SK-N-SH (cell line): ENCODE measurements at regions not wholly inside any gene's neighbourhood (a gene's known extent, or its start where the extent isn't known, plus 50 kb on each side); places are given as distances from the start of the nearest gene placed in this dataset.

Experiments used
- CTCF ChIA-PET: fragments of 300-600, 350-600 bp; formaldehyde crosslinking; extraction: SDS; loops from one replicate; lab custom pipeline; 2021; lab: Yijun Ruan, JAX
- POLR2A ChIA-PET: fragments of 350-600 bp; sonication (Branson Sonifier 250); formaldehyde crosslinking; extraction: SDS; loops from one replicate; lab custom pipeline; 2020; ENCODE audit warnings: antibody characterized with exemption, inconsistent platforms; lab: Yijun Ruan, JAX
- DNase-seq: peaks from one replicate; pipeline ENCODE4 v3.0.0; 2012
- H2AFZ ChIP-seq: fragments of 200-600 bp; sonication (generic); 2 replicates; pipeline ENCODE4 v1.8.1; 2016; ENCODE audit warnings: antibody characterized with exemption, mild to moderate bottlenecking, low read depth
- H3F3A ChIP-seq: fragments of 200-600 bp; sonication (generic); replicated peaks from 2 replicates; pipeline ENCODE3; 2016; ENCODE audit warnings: antibody characterized with exemption, mild to moderate bottlenecking; ENCODE audit not compliant: insufficient read depth
- H3K27ac ChIP-seq, 2 experiments: fragments of 200-500 bp in 1 of 2; fragments of 200-600 bp in 1 of 2; sonication (Bioruptor generic) in 1 of 2; sonication (generic), shearing (Covaris generic) in 1 of 2; 2 replicates each; pipeline versions ENCODE4 v1.5.1 to v1.6.1; 2014 to 2016; ENCODE audit warnings: low read depth in 2 of 2, inconsistent platforms in 1 of 2, low read length in 1 of 2, mild to moderate bottlenecking in 1 of 2, mixed read lengths in 1 of 2
- H3K27me3 ChIP-seq: fragments of 200-600 bp; sonication (generic), shearing (Covaris generic); 2 replicates; pipeline ENCODE4 v1.6.1; 2016; ENCODE audit warnings: mixed run types; ENCODE audit not compliant: insufficient read depth
- H3K36me3 ChIP-seq, 2 experiments: fragments of 200-500 bp in 1 of 2; fragments of 200-600 bp in 1 of 2; sonication (Bioruptor generic) in 1 of 2; sonication (generic) in 1 of 2; replicated peaks in 1 of 2; 2 replicates each; pipeline versions ENCODE3 to v1.5.1; 2014 to 2016; ENCODE audit warnings: low read length in 1 of 2, mild to moderate bottlenecking in 1 of 2; ENCODE audit not compliant: insufficient read depth in 2 of 2, control insufficient read depth in 1 of 2
- H3K4me1 ChIP-seq, 2 experiments: fragments of 200-500 bp in 1 of 2; fragments of 200-600 bp in 1 of 2; sonication (Bioruptor generic) in 1 of 2; sonication (generic), shearing (Covaris generic) in 1 of 2; 2 replicates each; pipeline versions ENCODE4 v1.5.1 to v1.6.1; 2014 to 2016; ENCODE audit warnings: low read depth in 1 of 2, low read length in 1 of 2, mixed run types in 1 of 2; ENCODE audit not compliant: insufficient read depth in 2 of 2, control insufficient read depth in 1 of 2
- H3K4me2 ChIP-seq: fragments of 200-600 bp; sonication (generic), shearing (Covaris generic); 2 replicates; pipeline ENCODE4 v1.6.1; 2017; ENCODE audit warnings: mixed run types
- H3K4me3 ChIP-seq, 2 experiments: fragments of 200-500 bp in 1 of 2; fragments of 200-600 bp in 1 of 2; sonication (Bioruptor generic) in 1 of 2; sonication (generic), shearing (Covaris generic) in 1 of 2; 2 replicates each; pipeline versions ENCODE4 v1.5.1 to v1.8.1; 2014 to 2016; ENCODE audit warnings: low read depth in 2 of 2, inconsistent platforms in 1 of 2, low read length in 1 of 2, mild to moderate bottlenecking in 1 of 2, mixed read lengths in 1 of 2, moderate library complexity in 1 of 2
- H3K79me2 ChIP-seq: fragments of 200-600 bp; sonication (generic); 2 replicates; pipeline ENCODE4 v1.8.1; 2017; ENCODE audit warnings: mild to moderate bottlenecking; ENCODE audit not compliant: insufficient read depth
- H3K9ac ChIP-seq: fragments of 200-600 bp; sonication (generic); 2 replicates; pipeline ENCODE4 v1.6.1; 2017; ENCODE audit warnings: mixed run types
- H3K9me2 ChIP-seq: fragments of 200-600 bp; sonication (generic); 2 replicates; pipeline ENCODE4 v1.6.1; 2017; ENCODE audit warnings: mixed run types
- H3K9me3 ChIP-seq: fragments of 200-600 bp; sonication (generic); 2 replicates; pipeline ENCODE4 v1.6.1; 2017; ENCODE audit warnings: mixed run types, mild to moderate bottlenecking, moderate library complexity
- H4K20me1 ChIP-seq: fragments of 200-600 bp; sonication (generic); 2 replicates; pipeline ENCODE4 v1.6.1; 2017; ENCODE audit warnings: mild to moderate bottlenecking, mixed run types; ENCODE audit not compliant: insufficient read depth
- ELF1 ChIP-seq: IDR thresholded peaks from 2 replicates; pipeline ENCODE4 v1.4.0; 2012
- EP300 ChIP-seq, 2 experiments: IDR thresholded peaks; 2 replicates each; pipeline versions ENCODE4 v1.4.0 to v1.6.1; 2012; ENCODE audit warnings: borderline replicate concordance in 1 of 2, low read depth in 1 of 2, low read length in 1 of 2
- FOSL2 ChIP-seq: IDR thresholded peaks from 2 replicates; pipeline ENCODE4 v1.4.0; 2012; ENCODE audit warnings: low read depth, mild to moderate bottlenecking, moderate library complexity, borderline replicate concordance
- FOXM1 ChIP-seq: IDR thresholded peaks from 2 replicates; pipeline ENCODE4 v1.4.0; 2012; ENCODE audit warnings: low read depth, mild to moderate bottlenecking
- GATA2 ChIP-seq: sonication (generic); formaldehyde crosslinking; IDR thresholded peaks from 2 replicates; pipeline ENCODE4 v1.5.0; 2020; ENCODE audit warnings: mild to moderate bottlenecking, missing genetic modification reagents
- MXI1 ChIP-seq: IDR thresholded peaks from 2 replicates; pipeline ENCODE4 v1.6.1; 2012; ENCODE audit warnings: mild to moderate bottlenecking, low read depth, low read length, improper control_type of control experiment
- NRF1 ChIP-seq: IDR thresholded peaks from 2 replicates; pipeline ENCODE4 v1.6.1; 2012; ENCODE audit warnings: low read depth, mild to moderate bottlenecking, low read length
- RAD21 ChIP-seq: IDR thresholded peaks from 2 replicates; pipeline ENCODE4 v1.6.1; 2012; ENCODE audit warnings: mild to moderate bottlenecking, low read length
- REST ChIP-seq: IDR thresholded peaks from 2 replicates; pipeline ENCODE4 v1.6.1; 2012; ENCODE audit warnings: mild to moderate bottlenecking, low read depth, low read length, moderate library complexity
- RFX5 ChIP-seq: IDR thresholded peaks from 2 replicates; pipeline ENCODE4 v1.6.1; 2012; ENCODE audit warnings: mild to moderate bottlenecking, improper control_type of control experiment, low read length
- RXRA ChIP-seq: IDR thresholded peaks from 2 replicates; pipeline ENCODE4 v1.4.0; 2012; ENCODE audit warnings: low read depth, mild to moderate bottlenecking, borderline replicate concordance
- SIN3A ChIP-seq: IDR thresholded peaks from 2 replicates; pipeline ENCODE4 v1.6.1; 2012; ENCODE audit warnings: low read depth, mild to moderate bottlenecking, low read length, moderate library complexity, borderline replicate concordance
- TAF1 ChIP-seq: IDR thresholded peaks from 2 replicates; pipeline ENCODE4 v1.6.1; 2012; ENCODE audit warnings: low read depth, mild to moderate bottlenecking, low read length, moderate library complexity, borderline replicate concordance
- TCF12 ChIP-seq: IDR thresholded peaks from 2 replicates; pipeline ENCODE4 v1.4.0; 2012
- TEAD4 ChIP-seq: IDR thresholded peaks from 2 replicates; pipeline ENCODE4 v1.4.0; 2012; ENCODE audit warnings: mild to moderate bottlenecking, borderline replicate concordance; ENCODE audit not compliant: insufficient read depth
- USF2 ChIP-seq: fragments of 150-350 bp; IDR thresholded peaks from 2 replicates; pipeline ENCODE4 v1.6.1; 2017; ENCODE audit warnings: antibody characterized with exemption, low read length, low read depth, borderline replicate concordance
- WGBS: methylation state at CpG from one replicate; pipeline ENCODE4 v1.1.6; 2017; ENCODE audit warnings: low lambda C conversion rate; 5-methylcytosine and 5-hydroxymethylcytosine counted together
- TF ChIP-seq, protein P1 (sequence below): IDR thresholded peaks from 2 replicates; pipeline ENCODE4 v1.4.0; 2012; ENCODE audit warnings: low read depth
- TF ChIP-seq, protein P2 (sequence below): IDR thresholded peaks from 2 replicates; pipeline ENCODE4; 2012
- TF ChIP-seq, protein P3 (sequence below): IDR thresholded peaks from 2 replicates; pipeline ENCODE4 v1.4.0; 2012; ENCODE audit warnings: low read depth, borderline replicate concordance
- TF ChIP-seq, protein P4 (sequence below): fragments of 200-600 bp; sonication (generic); IDR thresholded peaks from 2 replicates; pipeline ENCODE4 v1.6.1; 2017; ENCODE audit warnings: antibody characterized with exemption, mild to moderate bottlenecking, moderate library complexity

GRCh38 chr1:238664139-238664538 is 722.2 kb upstream of the CHRM3 start:
- no peaks in the 10 kb centered on the region; the same call in 1 of the 2 replicates for H3K9me3 ChIP-seq
- no peaks in the 10 kb centered on the region for H4K20me1 ChIP-seq
- POLR2A ChIA-PET, result interaction anchor here (0.7 kb wide), 1 partner anchor 20 kb away, joined by 3 read pairs; no protein-coding TSS in a partner anchor
- 0 out of 2 replicates have a peak overlapping the region, but pooled peaks have one; percentile 32 for H2AFZ ChIP-seq
- H3F3A ChIP-seq, result peaks cover 7% of the 10 kb centered on the region
- no peaks in the 10 kb centered on the region for H3K79me2 ChIP-seq
- H3K9ac ChIP-seq, result no peak overlapping the region
- H3K27ac ChIP-seq, result no peak overlapping the region
- no peaks in the 10 kb centered on the region for H3K27me3 ChIP-seq
- DNase-seq, result no peak
- CTCF ChIA-PET, result no interaction called here
- H3K4me1 ChIP-seq, result peaks cover 0 to 8% of the 10 kb centered on the region in 2 experiments; a peak in 2 of 4 replicates
- no peak overlapping the region for H3K4me3 ChIP-seq
- TF ChIP-seq RAD21 (no peak), USF2 (no peak), ELF1 (no peak), GATA2 (CRISPR knock-in tag) (no peak), FOSL2 (no peak), TCF12 (no peak), SIN3A (no peak), RXRA (no peak), NRF1 (no peak), RFX5 (no peak), TEAD4 (no peak), EP300 (IDR thresholded peaks at IDR 0.05; ENCODE audit: borderline replicate concordance in 1 of 2, low read depth in 1 of 2, low read length in 1 of 2) (no peak), FOXM1 (no peak), MXI1 (no peak), REST (no peak), TAF1 (no peak)
- TF ChIP-seq, protein P1, sequence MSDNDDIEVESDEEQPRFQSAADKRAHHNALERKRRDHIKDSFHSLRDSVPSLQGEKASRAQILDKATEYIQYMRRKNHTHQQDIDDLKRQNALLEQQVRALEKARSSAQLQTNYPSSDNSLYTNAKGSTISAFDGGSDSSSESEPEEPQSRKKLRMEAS, result no peak
- TF ChIP-seq, protein P2, sequence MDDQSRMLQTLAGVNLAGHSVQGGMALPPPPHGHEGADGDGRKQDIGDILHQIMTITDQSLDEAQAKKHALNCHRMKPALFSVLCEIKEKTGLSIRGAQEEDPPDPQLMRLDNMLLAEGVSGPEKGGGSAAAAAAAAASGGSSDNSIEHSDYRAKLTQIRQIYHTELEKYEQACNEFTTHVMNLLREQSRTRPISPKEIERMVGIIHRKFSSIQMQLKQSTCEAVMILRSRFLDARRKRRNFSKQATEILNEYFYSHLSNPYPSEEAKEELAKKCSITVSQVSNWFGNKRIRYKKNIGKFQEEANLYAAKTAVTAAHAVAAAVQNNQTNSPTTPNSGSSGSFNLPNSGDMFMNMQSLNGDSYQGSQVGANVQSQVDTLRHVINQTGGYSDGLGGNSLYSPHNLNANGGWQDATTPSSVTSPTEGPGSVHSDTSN, result no peak
- TF ChIP-seq, protein P3, sequence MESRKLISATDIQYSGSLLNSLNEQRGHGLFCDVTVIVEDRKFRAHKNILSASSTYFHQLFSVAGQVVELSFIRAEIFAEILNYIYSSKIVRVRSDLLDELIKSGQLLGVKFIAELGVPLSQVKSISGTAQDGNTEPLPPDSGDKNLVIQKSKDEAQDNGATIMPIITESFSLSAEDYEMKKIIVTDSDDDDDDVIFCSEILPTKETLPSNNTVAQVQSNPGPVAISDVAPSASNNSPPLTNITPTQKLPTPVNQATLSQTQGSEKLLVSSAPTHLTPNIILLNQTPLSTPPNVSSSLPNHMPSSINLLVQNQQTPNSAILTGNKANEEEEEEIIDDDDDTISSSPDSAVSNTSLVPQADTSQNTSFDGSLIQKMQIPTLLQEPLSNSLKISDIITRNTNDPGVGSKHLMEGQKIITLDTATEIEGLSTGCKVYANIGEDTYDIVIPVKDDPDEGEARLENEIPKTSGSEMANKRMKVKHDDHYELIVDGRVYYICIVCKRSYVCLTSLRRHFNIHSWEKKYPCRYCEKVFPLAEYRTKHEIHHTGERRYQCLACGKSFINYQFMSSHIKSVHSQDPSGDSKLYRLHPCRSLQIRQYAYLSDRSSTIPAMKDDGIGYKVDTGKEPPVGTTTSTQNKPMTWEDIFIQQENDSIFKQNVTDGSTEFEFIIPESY, result no peak
- TF ChIP-seq, protein P4, sequence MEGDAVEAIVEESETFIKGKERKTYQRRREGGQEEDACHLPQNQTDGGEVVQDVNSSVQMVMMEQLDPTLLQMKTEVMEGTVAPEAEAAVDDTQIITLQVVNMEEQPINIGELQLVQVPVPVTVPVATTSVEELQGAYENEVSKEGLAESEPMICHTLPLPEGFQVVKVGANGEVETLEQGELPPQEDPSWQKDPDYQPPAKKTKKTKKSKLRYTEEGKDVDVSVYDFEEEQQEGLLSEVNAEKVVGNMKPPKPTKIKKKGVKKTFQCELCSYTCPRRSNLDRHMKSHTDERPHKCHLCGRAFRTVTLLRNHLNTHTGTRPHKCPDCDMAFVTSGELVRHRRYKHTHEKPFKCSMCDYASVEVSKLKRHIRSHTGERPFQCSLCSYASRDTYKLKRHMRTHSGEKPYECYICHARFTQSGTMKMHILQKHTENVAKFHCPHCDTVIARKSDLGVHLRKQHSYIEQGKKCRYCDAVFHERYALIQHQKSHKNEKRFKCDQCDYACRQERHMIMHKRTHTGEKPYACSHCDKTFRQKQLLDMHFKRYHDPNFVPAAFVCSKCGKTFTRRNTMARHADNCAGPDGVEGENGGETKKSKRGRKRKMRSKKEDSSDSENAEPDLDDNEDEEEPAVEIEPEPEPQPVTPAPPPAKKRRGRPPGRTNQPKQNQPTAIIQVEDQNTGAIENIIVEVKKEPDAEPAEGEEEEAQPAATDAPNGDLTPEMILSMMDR, result no peak
- WGBS, result 60% methylated on average over 2 of the region's 2 CpGs
- H3K4me2 ChIP-seq, result no peak overlapping the region
- no peaks in the 10 kb centered on the region for H3K9me2 ChIP-seq
- H3K36me3 ChIP-seq, result no peaks in the 10 kb centered on the region
